WTC11 (cell line): ENCODE measurements at regions not wholly inside any gene's neighbourhood (a gene's known extent, or its start where the extent isn't known, plus 50 kb on each side); places are given as distances from the start of the nearest gene placed in this dataset.

ENCODE experiments used
- ATAC-seq: fragments of 200-7000 bp; cut with Tn5 transposase; 2 replicates; pipeline ENCODE4 v1.10.0; 2021; ENCODE audit warnings: mild to moderate bottlenecking, moderate library complexity
- CTCF ChIA-PET: fragments of 300-600 bp; sonication (Branson Sonifier 250); formaldehyde crosslinking; loops from one replicate; lab custom pipeline; 2021; ENCODE audit warnings: antibody characterized with exemption; lab: Charles Lee
- POLR2A ChIA-PET: fragments of 350-600 bp; sonication (Branson Sonifier 250); formaldehyde crosslinking; loops from one replicate; lab custom pipeline; 2021; ENCODE audit warnings: antibody characterized with exemption; lab: Charles Lee
- DNase-seq: peaks from one replicate; pipeline ENCODE4 v3.0.0; 2021; ENCODE audit warnings: low spot score
- H3K27ac Mint-ChIP-seq: 2 replicates; pipeline ENCODE4 v1.8.0; 2021; ENCODE audit warnings: mixed read lengths
- H3K27me3 Mint-ChIP-seq: 2 replicates; pipeline ENCODE4 v1.8.0; 2021; ENCODE audit warnings: low read depth, mild to moderate bottlenecking, moderate library complexity, mixed read lengths
- H3K36me3 Mint-ChIP-seq: 2 replicates; pipeline ENCODE4 v1.8.0; 2021; ENCODE audit warnings: mixed read lengths
- H3K4me1 Mint-ChIP-seq: 2 replicates; pipeline ENCODE4 v1.8.0; 2022; ENCODE audit warnings: mixed read lengths
- H3K4me3 Mint-ChIP-seq: 2 replicates; pipeline ENCODE4 v1.8.0; 2021; ENCODE audit warnings: mild to moderate bottlenecking, moderate library complexity, mixed read lengths
- H3K9me3 Mint-ChIP-seq: 2 replicates; pipeline ENCODE4 v1.8.0; 2021; ENCODE audit warnings: mixed read lengths
- ARID4B ChIP-seq: sonication (generic); formaldehyde crosslinking; IDR thresholded peaks from 2 replicates; pipeline ENCODE4 v1.8.0; 2023; ENCODE audit warnings: missing genetic modification reagents, mild to moderate bottlenecking, borderline replicate concordance
- ATF2 ChIP-seq: sonication (generic); formaldehyde crosslinking; IDR thresholded peaks from 2 replicates; pipeline ENCODE4 v1.8.1; 2022; ENCODE audit warnings: low read depth, missing genetic modification reagents, borderline replicate concordance
- CTCF ChIP-seq: fragments of 200-600 bp; IDR thresholded peaks from 2 replicates; pipeline ENCODE4 v1.8.0; 2022; ENCODE audit warnings: antibody characterized with exemption
- FOXP4 ChIP-seq: sonication (generic); formaldehyde crosslinking; IDR thresholded peaks from 2 replicates; pipeline ENCODE4 v1.8.0; 2022; ENCODE audit warnings: mild to moderate bottlenecking, missing genetic modification reagents
- JAZF1 ChIP-seq: fragments of 250-450 bp; sonication (Bioruptor Pico); IDR thresholded peaks from 2 replicates; pipeline ENCODE4 v1.9.0; 2021; ENCODE audit warnings: moderate library complexity, mild to moderate bottlenecking, inconsistent platforms
- MAX ChIP-seq: sonication (generic); formaldehyde crosslinking; IDR thresholded peaks from 2 replicates; pipeline ENCODE4 v1.8.0; 2022; ENCODE audit warnings: mild to moderate bottlenecking, missing genetic modification reagents
- OVOL2 ChIP-seq: fragments of 250-450 bp; sonication (Bioruptor Pico); IDR thresholded peaks from 2 replicates; pipeline ENCODE4 v1.9.0; 2021; ENCODE audit warnings: mild to moderate bottlenecking, borderline replicate concordance
- PRDM15 ChIP-seq: sonication (generic); formaldehyde crosslinking; IDR thresholded peaks from 2 replicates; pipeline ENCODE4 v1.8.0; 2022; ENCODE audit warnings: missing genetic modification reagents
- TCF7 ChIP-seq: sonication (generic); formaldehyde crosslinking; IDR thresholded peaks from 2 replicates; pipeline ENCODE4 v1.8.0; 2022; ENCODE audit warnings: mild to moderate bottlenecking, low read depth, missing genetic modification reagents, moderate library complexity
- TEAD4 ChIP-seq: sonication (generic); formaldehyde crosslinking; IDR thresholded peaks from 2 replicates; pipeline ENCODE4 v1.8.0; 2022; ENCODE audit warnings: mild to moderate bottlenecking, missing genetic modification reagents
- USF1 ChIP-seq: sonication (generic); formaldehyde crosslinking; IDR thresholded peaks from 2 replicates; pipeline ENCODE4 v1.8.0; 2022; ENCODE audit warnings: mild to moderate bottlenecking, missing genetic modification reagents

GRCh38 chr2:153110486-153110885 lies 368.1 kb downstream of the RPRM start (continued):
- TF ChIP-seq ARID4B (CRISPR knock-in tag) (no peak), PRDM15 (CRISPR knock-in tag) (no peak), MAX (CRISPR knock-in tag) (no peak), FOXP4 (no peak), TCF7 (CRISPR knock-in tag) (no peak), TEAD4 (CRISPR knock-in tag) (no peak), USF1 (CRISPR knock-in tag) (no peak), CTCF (no peak)

- no peak overlapping the region for H3K27ac Mint-ChIP-seq
- H3K9me3 Mint-ChIP-seq: no peaks in the 10 kb centered on the region
- POLR2A ChIA-PET: no interaction called here
- ATAC-seq (no peak), DNase-seq (no peak)
- no peaks in the 10 kb centered on the region for H3K4me1 Mint-ChIP-seq
- no peaks in the 10 kb centered on the region for H3K36me3 Mint-ChIP-seq
- CTCF ChIA-PET: no interaction called here
- TF ChIP-seq ATF2 (CRISPR knock-in tag) (no peak), OVOL2 (CRISPR knock-in tag) (no peak), JAZF1 (CRISPR knock-in tag) (no peak)
- H3K4me3 Mint-ChIP-seq: no peak overlapping the region
- H3K27me3 Mint-ChIP-seq: no peaks in the 10 kb centered on the region
These were observed 368.8 kb downstream of the RPRM start for GRCh38 chr2:153109793-153110192.
